Peyer's patch (tissue), 4 donors: ENCODE measurements at regions not wholly inside any gene's neighbourhood (a gene's known extent, or its start where the extent isn't known, plus 50 kb on each side); places are given as distances from the start of the nearest gene placed in this dataset.

Experiments
- DNase-seq, 3 donors: peaks; one replicate each; pipeline ENCODE4 v3.0.0-alpha.2; 2017 to 2019
- H3K27ac ChIP-seq, 4 donors: fragments of 200-600 bp; sonication (generic); one replicate each; pipeline ENCODE4 v1.5.1; 2016 to 2019
- H3K27me3 ChIP-seq, 2 donors: fragments of 200-600 bp; sonication (generic); one replicate each; pipeline ENCODE4 v1.5.1; 2019
- H3K36me3 ChIP-seq, 3 donors: fragments of 200-600 bp; sonication (generic); one replicate each; pipeline ENCODE4 v1.5.1; 2016 to 2019
- H3K4me1 ChIP-seq, 4 donors: fragments of 200-600 bp; sonication (generic); one replicate each; pipeline ENCODE4 v1.5.1; 2016 to 2019
- H3K4me3 ChIP-seq, 4 donors: fragments of 200-600 bp; sonication (generic); 1 replicate in 3 of 4; 2 replicates in 1 of 4; pipeline ENCODE4 v1.5.1; 2016 to 2019; ENCODE audit warnings: mild to moderate bottlenecking in 1 of 4
- H3K9me3 ChIP-seq, 4 donors: fragments of 200-600 bp; sonication (generic); one replicate each; pipeline ENCODE4 v1.5.1; 2016 to 2019; ENCODE audit warnings: mild to moderate bottlenecking in 1 of 4
- POLR2A ChIP-seq, 2 donors: fragments of 450-650 bp; IDR thresholded peaks; one replicate each; pipeline ENCODE4 v1.5.1; 2017; ENCODE audit warnings: antibody characterized with exemption in 2 of 2, mild to moderate bottlenecking in 2 of 2, moderate library complexity in 2 of 2
- TF ChIP-seq, protein P1 (sequence below), 6 experiments: fragments of 450-650 bp in 4 of 6; fragments of 200-600 bp in 2 of 6; sonication (generic) in 1 of 6; IDR thresholded peaks; one replicate each; pipeline ENCODE4 v1.5.1; 2017 to 2019; ENCODE audit warnings: antibody characterized with exemption in 6 of 6, mild to moderate bottlenecking in 3 of 6, moderate library complexity in 1 of 6

DNA sequence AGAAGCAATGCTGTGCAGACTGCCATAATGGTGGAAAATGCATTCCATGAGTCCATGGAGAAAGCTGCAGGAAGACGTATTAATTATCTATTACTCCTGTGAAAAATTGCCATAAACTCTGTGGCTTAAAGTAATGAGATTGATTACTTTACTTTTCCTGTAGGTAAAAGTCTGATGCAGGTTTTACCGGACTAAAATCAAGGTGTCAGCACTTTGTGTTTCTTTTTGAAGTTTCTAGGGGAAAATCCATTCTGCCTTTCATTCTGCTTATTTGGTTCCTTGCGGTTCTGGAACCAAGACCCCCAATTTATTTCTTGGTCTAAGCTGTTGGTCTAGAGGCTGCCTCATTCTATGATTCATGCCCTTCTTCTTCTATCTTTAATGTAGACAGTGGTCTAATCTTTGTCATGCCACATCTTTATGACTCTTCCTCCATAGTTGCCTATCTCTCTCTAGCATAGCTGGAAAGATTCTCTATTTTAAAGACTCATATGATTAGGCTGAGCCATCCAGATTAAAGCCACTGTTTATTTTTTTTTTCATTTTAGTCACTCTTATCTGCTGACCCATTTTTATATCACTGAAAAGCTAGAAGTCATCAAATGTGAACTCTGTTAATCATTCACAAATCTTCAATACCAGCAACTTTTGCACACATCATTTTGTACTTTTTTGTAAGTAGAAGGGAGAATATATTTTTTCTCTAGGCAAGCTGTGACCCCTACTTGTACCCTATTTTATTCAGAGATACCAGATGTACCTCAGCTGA is 2056.4 kb downstream of the PCDH7 start:
- H3K27ac ChIP-seq, result no peak overlapping the region
- TF ChIP-seq, protein P1, sequence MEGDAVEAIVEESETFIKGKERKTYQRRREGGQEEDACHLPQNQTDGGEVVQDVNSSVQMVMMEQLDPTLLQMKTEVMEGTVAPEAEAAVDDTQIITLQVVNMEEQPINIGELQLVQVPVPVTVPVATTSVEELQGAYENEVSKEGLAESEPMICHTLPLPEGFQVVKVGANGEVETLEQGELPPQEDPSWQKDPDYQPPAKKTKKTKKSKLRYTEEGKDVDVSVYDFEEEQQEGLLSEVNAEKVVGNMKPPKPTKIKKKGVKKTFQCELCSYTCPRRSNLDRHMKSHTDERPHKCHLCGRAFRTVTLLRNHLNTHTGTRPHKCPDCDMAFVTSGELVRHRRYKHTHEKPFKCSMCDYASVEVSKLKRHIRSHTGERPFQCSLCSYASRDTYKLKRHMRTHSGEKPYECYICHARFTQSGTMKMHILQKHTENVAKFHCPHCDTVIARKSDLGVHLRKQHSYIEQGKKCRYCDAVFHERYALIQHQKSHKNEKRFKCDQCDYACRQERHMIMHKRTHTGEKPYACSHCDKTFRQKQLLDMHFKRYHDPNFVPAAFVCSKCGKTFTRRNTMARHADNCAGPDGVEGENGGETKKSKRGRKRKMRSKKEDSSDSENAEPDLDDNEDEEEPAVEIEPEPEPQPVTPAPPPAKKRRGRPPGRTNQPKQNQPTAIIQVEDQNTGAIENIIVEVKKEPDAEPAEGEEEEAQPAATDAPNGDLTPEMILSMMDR (IDR thresholded peaks at IDR 0.05), result no peak
- TF ChIP-seq POLR2A (IDR thresholded peaks at IDR 0.05), result no peak
- no peak overlapping the region for H3K4me3 ChIP-seq
- no peaks in the 10 kb centered on the region for H3K36me3 ChIP-seq
- no peaks in the 10 kb centered on the region for H3K27me3 ChIP-seq
- no peaks in the 10 kb centered on the region for H3K9me3 ChIP-seq
- no peak for DNase-seq
- H3K4me1 ChIP-seq, result no peaks in the 10 kb centered on the region

DNA sequence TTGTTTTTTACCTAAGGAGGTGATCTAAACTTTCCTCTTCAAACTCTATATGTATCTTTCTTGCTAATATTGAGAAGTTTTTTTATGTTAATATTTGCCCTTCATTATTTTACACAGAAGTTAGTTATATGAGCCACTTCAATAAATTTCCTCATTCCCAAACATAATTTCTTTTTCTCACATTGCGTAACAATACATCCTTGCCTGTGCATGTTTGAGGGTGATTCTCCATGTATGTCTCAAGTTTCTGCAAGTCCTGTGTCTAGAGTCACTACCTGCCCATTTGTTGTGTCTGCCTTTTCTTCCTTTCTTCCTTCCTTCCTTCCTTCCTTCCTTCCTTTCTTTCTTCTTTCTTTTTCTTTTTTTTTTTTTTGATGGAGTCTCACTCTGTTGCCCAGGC is 2057.9 kb downstream of the PCDH7 start:
- Histone ChIP-seq H3K27me3 (no peaks in the 10 kb centered on the region), H3K36me3 (no peaks in the 10 kb centered on the region), H3K9me3 (no peaks in the 10 kb centered on the region), H3K4me1 (no peaks in the 10 kb centered on the region), H3K27ac (no peak overlapping the region), H3K4me3 (no peak overlapping the region)
- TF ChIP-seq POLR2A (IDR thresholded peaks at IDR 0.05), result no peak
- TF ChIP-seq, protein P1 (IDR thresholded peaks at IDR 0.05), result no peak
- DNase-seq, result no peak

DNA sequence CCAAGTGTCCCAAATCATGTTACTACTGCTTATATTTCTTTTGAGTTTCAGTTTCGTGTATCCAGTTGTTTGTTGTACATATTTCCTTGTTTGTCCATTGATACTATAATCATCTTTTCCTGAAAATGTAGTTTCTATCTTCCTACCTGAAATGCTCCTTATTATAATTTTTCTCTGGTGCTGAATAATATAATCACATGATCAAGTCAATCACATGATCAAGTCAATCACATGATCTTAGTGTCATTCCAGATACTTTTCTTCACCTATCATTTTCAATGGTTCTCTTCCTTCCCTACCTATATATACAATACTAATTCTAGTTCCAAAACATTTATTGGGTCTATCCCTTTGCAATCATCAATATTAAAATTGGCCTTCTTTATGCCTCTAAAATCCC is 2058.8 kb downstream of the PCDH7 start:
- Histone ChIP-seq H3K4me1 (no peaks in the 10 kb centered on the region), H3K4me3 (no peak overlapping the region), H3K36me3 (no peaks in the 10 kb centered on the region), H3K9me3 (no peaks in the 10 kb centered on the region), H3K27ac (no peak overlapping the region), H3K27me3 (no peaks in the 10 kb centered on the region)
- DNase-seq, result no peak
- TF ChIP-seq, protein P1 (IDR thresholded peaks at IDR 0.05), result no peak
- TF ChIP-seq POLR2A (IDR thresholded peaks at IDR 0.05), result no peak

DNA sequence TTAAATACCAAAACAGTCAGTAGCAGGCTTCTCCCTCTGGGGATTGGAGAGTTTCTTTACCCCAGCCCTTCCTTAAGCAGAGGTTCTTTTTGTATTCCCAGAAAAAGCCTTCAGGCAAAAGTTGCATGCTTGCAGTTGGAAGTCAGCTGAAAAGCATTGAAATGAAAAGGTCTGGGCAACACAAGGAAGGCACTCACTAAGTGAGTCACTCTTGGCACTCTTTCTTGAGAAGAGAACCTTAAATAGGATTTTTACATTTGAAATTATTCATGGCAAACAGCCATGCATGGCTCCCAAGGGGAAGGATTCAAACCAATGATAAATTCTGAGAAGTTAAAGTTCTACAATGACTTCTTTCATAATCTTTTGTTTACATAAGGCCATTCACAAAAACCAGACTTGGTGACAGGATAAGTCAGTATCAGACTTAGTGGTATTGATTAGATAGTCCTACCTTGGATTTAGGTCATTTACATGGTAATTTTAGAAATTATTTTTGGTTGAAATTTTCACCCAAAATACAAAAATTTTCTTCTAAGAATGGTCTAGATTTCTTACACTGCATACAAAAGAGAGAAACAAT is 2068.9 kb downstream of the PCDH7 start:
- no peaks in the 10 kb centered on the region for H3K27me3 ChIP-seq
- no peaks in the 10 kb centered on the region for H3K9me3 ChIP-seq
- no peaks in the 10 kb centered on the region for H3K4me1 ChIP-seq
- no peak overlapping the region for H3K4me3 ChIP-seq
- DNase-seq, result no peak
- H3K27ac ChIP-seq, result no peak overlapping the region
- no peaks in the 10 kb centered on the region for H3K36me3 ChIP-seq
- TF ChIP-seq POLR2A (IDR thresholded peaks at IDR 0.05), result no peak
- TF ChIP-seq, protein P1 (IDR thresholded peaks at IDR 0.05), result no peak

DNA sequence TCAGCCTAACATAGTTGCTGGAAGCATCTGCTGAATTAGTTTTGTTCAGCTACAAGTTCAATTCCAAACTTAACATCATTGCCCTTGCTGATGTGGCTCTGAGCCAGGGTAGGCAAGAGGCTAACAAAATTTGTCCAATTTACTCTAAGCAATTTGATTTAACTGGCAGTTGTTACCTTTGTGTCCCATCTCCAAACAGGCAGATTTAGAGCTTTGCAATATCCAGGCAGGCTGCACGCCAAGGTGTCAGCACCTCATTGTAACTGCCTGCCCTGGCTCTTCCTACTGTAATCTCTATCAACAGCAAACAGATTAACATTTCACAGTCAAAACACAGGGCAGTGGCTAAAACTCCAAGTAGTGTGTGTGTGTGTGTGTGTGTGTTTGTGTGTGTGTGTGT is 2070.6 kb downstream of the PCDH7 start:
- no peak overlapping the region for H3K27ac ChIP-seq
- H3K27me3 ChIP-seq, result no peaks in the 10 kb centered on the region
- no peaks in the 10 kb centered on the region for H3K4me1 ChIP-seq
- DNase-seq, result no peak
- TF ChIP-seq POLR2A (IDR thresholded peaks at IDR 0.05), result no peak
- TF ChIP-seq, protein P1 (IDR thresholded peaks at IDR 0.05), result no peak
- no peaks in the 10 kb centered on the region for H3K36me3 ChIP-seq
- no peak overlapping the region for H3K4me3 ChIP-seq
- no peaks in the 10 kb centered on the region for H3K9me3 ChIP-seq
